HG02973 (cell line): ENCODE measurements at regions not wholly inside any gene's neighbourhood (a gene's known extent, or its start where the extent isn't known, plus 50 kb on each side); places are given as distances from the start of the nearest gene placed in this dataset.

Source experiments
- ATAC-seq: cut with Tn5 transposase; IDR thresholded peaks from one replicate; pipeline ENCODE4 v1.9.1; 2021; ENCODE audit warnings: moderate library complexity; ENCODE audit not compliant: unreplicated experiment

- no peak for ATAC-seq
These were observed 58.4 kb upstream of the HS3ST1 start for GRCh38 chr4:11487139-11487538.

GRCh38 chr4:11485926-11486325 is 57.2 kb upstream of the HS3ST1 start:
- ATAC-seq: no peak

- ATAC-seq: no peak
These were observed 55.8 kb upstream of the HS3ST1 start for GRCh38 chr4:11484531-11484930.

- ATAC-seq: no peak
These were observed 54.4 kb upstream of the HS3ST1 start for GRCh38 chr4:11483046-11483445.

GRCh38 chr4:11480683-11481082 is 52.0 kb upstream of the HS3ST1 start:
- ATAC-seq: peak; percentile 93
